SK-N-MC (cell line): ENCODE measurements at regions not wholly inside any gene's neighbourhood (a gene's known extent, or its start where the extent isn't known, plus 50 kb on each side); places are given as distances from the start of the nearest gene placed in this dataset.
"Not testable (repeated sequence)": the region's sequence is repeated elsewhere in the genome, so short reads cannot be mapped to it uniquely, and the experiment has no call there.

ENCODE experiments used
- FOXP2 ChIP-seq: optimal IDR thresholded peaks from 2 replicates; pipeline ENCODE3; 2011; ENCODE audit warnings: mild to moderate bottlenecking, moderate library complexity; ENCODE audit not compliant: insufficient read depth; ENCODE audit errors: extremely low read length, control extremely low read depth
- POLR2AphosphoS5 ChIP-seq: IDR thresholded peaks from 2 replicates; pipeline ENCODE4 v1.6.1; 2012; ENCODE audit warnings: mild to moderate bottlenecking, low read depth, low read length, borderline replicate concordance

- TF ChIP-seq FOXP2, POLR2AphosphoS5: not testable (repeated sequence)
These were observed 271.5 kb upstream of the PLGLB2 start for GRCh38 chr2:87476223-87476872.
